GM12865 (cell line): ENCODE measurements at regions not wholly inside any gene's neighbourhood (a gene's known extent, or its start where the extent isn't known, plus 50 kb on each side); places are given as distances from the start of the nearest gene placed in this dataset.
A peak's percentile ranks its signal among the peaks of the same experiment; 100 is the strongest.
"Not testable (repeated sequence)": the region's sequence is repeated elsewhere in the genome, so short reads cannot be mapped to it uniquely, and the experiment has no call there.

Experiments used
- DNase-seq: peaks from one replicate; pipeline ENCODE4 v3.0.0; 2010; ENCODE audit warnings: low read depth
- H3K4me3 ChIP-seq: 2 replicates; pipeline ENCODE4 v1.5.1; 2011; ENCODE audit warnings: mild to moderate bottlenecking, low read depth, low read length, control low read depth
- CTCF ChIP-seq: IDR thresholded peaks from 2 replicates; pipeline ENCODE4 v1.5.1; 2011; ENCODE audit warnings: low read length, control low read depth, low read depth, inconsistent platforms; ENCODE audit not compliant: insufficient read depth; ENCODE audit errors: missing control alignments

DNA sequence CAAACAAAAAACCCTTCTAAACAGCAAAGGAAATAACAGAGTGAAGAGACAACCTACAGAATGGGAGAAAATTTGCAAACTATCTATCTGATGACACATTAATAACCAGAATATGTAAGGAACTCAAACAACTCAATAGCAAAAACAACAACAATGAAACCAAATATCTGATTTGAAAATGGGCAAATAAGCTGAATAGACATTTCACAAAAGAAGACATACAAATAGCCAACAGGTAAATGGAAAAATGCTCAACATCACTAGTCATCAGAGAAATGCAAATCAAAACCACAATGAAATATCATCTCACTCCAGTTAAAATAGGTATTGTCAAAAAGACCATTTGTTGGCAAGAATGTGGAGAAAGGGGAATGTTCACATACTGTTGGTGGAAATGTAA, 57.6 kb upstream of the RC3H1 start:
- H3K4me3 ChIP-seq: no peak overlapping the region
- no peak for DNase-seq
- TF ChIP-seq CTCF: no peak

- not testable (repeated sequence) for DNase-seq, H3K4me3 ChIP-seq
Measured at GRCh38 chr1:174078916-174079315, 56.8 kb upstream of the RC3H1 start.

GRCh38 chr1:174077749-174078490, 55.8 kb upstream of the RC3H1 start:
- no peak for TF ChIP-seq CTCF
- no peak overlapping the region for H3K4me3 ChIP-seq
- DNase-seq: peak; percentile 2

- H3K4me3 ChIP-seq: no peak overlapping the region
Measured at GRCh38 chr1:174075245-174075692, 53.1 kb upstream of the RC3H1 start.

DNA sequence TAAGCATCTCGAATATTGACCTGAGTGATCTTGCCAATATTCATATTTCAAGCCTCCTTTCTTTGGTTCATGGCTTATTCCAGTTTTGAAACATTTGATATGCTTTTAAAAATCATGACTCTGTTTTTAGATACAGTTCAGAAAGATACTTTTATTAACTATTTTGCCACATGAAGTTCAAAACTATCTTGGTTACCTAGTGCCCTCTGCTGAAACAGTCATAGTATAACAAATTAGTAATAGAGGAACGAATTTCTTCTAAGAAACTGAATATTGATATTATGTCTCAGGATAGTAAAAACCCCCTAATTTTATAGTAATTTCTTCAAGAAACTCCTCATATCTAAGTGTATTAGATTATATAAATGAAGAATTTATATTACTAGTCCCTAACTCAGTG, 52.6 kb upstream of the RC3H1 start:
- peak; percentile 18 for DNase-seq
- H3K4me3 ChIP-seq: no peak overlapping the region
- peak; percentile 12 for TF ChIP-seq CTCF

More at GRCh38 chr1:174075245-174075692, 53.1 kb upstream of the RC3H1 start:
- DNase-seq: no peak
- no peak for TF ChIP-seq CTCF

- H3K4me3 ChIP-seq: no peak overlapping the region
- TF ChIP-seq CTCF: no peak
- no peak for DNase-seq
Measured at GRCh38 chr1:174072581-174072980, 50.4 kb upstream of the RC3H1 start.
